HG03565 (cell line): ENCODE measurements at regions not wholly inside any gene's neighbourhood (a gene's known extent, or its start where the extent isn't known, plus 50 kb on each side); places are given as distances from the start of the nearest gene placed in this dataset.

Experiments
- ATAC-seq: cut with Tn5 transposase; IDR thresholded peaks from one replicate; pipeline ENCODE4 v1.9.1; 2021; ENCODE audit warnings: mild to moderate bottlenecking, moderate library complexity; ENCODE audit not compliant: unreplicated experiment

DNA sequence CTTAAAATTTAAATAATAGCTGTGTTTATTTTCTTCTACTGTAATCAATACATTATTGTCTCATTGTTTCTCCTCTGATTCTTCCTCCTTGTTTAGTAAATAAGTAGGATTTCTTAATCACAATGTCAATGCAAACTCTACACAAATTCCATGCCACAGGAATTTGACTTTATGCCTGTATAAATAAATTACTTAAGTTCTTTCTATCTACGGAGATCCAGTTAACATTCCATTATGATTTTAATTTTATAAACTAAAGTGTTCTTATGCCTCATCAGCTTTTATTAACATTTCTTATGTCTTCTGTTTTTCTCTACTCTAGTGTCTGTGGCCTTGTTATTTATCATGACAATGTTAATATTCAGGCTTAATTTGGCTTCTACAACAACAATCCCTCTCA is 1169.2 kb downstream of the GRIK2 start:
- ATAC-seq: no peak

GRCh38 chr6:102553214-102553613 is 1159.7 kb downstream of the GRIK2 start:
- no peak for ATAC-seq

GRCh38 chr6:102549221-102549874 is 1155.8 kb downstream of the GRIK2 start:
- ATAC-seq: no peak

GRCh38 chr6:102525336-102525735 is 1131.8 kb downstream of the GRIK2 start:
- ATAC-seq: no peak

DNA sequence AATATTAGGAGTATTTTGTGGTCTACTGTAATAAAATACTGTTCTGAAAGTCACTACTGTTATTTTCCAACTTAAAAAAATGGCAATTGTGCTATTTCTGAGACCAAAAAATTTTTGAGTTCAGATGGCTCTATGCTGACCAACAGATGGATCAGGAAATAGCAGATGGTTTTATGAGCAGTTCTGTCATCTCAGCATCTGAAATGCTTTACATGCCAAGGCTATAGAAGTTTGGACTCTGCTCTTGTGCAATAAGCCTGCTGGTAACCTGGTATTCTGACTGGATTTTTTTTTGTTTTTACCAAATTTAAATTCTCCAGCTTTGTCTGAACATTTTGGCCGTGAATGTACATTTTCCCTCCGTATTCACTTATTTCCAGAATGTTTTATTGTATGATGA is 1127.5 kb downstream of the GRIK2 start:
- no peak for ATAC-seq

GRCh38 chr6:102517506-102517905 is 1124.0 kb downstream of the GRIK2 start:
- no peak for ATAC-seq

DNA sequence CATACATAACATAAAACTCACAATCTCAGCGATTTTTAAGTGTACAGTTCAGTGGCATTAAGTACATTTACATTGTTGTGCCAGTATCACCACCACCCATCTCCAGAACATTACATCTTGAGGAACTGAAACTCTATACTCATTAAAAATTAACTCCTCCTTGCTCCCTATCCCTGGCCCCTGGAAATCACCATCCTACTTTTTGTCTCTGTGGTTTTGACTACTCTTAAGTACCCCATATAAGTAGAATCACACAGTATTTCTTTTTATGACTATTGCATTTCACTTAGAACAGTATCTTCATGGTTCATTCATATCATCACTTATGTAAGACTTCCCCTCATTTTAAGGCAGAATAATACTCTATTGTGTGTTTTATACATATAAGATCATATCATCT is 1108.1 kb downstream of the GRIK2 start:
- ATAC-seq: no peak

GRCh38 chr6:102494808-102495207 is 1101.3 kb downstream of the GRIK2 start:
- ATAC-seq: no peak

DNA sequence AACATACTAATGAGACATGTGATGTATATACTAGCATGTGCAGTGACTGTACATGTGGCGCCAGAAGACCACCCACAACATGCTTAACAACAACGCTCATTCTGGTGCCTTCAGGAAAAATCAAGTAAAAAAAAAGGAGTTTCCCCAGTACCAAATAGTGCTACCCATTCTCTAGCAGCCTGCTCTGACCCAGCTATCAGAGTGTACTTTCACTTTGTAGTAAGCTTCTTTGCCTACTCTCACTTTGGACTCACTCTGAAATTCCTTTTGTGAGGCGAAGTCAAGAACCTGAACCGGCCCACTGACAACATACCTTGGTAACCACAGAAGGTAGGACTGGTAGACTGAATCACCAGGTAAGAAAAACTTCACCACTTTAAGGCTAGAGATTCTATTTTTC is 1100.0 kb downstream of the GRIK2 start:
- no peak for ATAC-seq

- ATAC-seq: no peak
These were observed 1095.2 kb downstream of the GRIK2 start for GRCh38 chr6:102488729-102489128.

DNA sequence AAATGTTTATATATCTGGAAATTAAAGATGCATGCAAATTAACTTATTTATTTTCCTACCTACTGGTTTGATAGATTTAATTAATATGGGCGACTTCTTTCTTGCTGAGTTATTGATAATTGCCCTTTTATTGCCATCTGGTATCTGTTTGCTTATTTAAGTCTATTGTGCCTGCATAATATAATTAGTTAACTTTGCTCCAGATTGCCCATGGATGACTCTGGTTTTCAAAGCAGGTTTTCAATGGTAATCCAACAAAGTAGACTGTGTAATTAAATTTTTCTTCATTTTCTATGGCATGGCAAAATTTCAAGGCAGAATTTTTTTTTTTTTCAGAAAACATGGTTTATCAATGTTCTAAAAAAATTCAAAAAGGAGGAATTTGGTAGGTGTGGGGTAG is 1092.0 kb downstream of the GRIK2 start:
- ATAC-seq: no peak

- no peak for ATAC-seq
These were observed 1080.7 kb downstream of the GRIK2 start for GRCh38 chr6:102474041-102474807.

- no peak for ATAC-seq
These were observed 1065.5 kb downstream of the GRIK2 start for GRCh38 chr6:102458990-102459389.

- ATAC-seq: no peak
These were observed 1044.7 kb downstream of the GRIK2 start for GRCh38 chr6:102438171-102438570.

GRCh38 chr6:102417368-102417998 is 1024.0 kb downstream of the GRIK2 start:
- no peak for ATAC-seq

DNA sequence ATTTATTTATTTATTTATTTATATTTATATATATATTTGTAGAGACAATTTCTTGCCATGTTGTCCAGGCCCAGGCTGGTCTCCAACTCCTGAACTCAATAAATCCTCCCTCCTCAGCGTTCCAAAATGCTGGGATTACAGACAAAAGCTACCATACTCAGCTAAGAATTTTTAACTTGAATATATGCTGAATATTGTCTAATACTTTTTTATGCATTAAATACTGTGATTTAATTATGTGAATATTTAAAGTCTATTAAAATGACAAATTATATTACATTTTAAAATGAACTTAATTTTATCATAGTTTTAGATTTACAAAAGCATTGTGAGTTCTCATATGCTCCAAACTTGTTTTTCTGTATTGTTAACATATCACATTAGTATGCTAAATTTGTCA is 1022.4 kb downstream of the GRIK2 start:
- no peak for ATAC-seq

GRCh38 chr6:102411796-102412195 is 1018.3 kb downstream of the GRIK2 start:
- ATAC-seq: no peak

DNA sequence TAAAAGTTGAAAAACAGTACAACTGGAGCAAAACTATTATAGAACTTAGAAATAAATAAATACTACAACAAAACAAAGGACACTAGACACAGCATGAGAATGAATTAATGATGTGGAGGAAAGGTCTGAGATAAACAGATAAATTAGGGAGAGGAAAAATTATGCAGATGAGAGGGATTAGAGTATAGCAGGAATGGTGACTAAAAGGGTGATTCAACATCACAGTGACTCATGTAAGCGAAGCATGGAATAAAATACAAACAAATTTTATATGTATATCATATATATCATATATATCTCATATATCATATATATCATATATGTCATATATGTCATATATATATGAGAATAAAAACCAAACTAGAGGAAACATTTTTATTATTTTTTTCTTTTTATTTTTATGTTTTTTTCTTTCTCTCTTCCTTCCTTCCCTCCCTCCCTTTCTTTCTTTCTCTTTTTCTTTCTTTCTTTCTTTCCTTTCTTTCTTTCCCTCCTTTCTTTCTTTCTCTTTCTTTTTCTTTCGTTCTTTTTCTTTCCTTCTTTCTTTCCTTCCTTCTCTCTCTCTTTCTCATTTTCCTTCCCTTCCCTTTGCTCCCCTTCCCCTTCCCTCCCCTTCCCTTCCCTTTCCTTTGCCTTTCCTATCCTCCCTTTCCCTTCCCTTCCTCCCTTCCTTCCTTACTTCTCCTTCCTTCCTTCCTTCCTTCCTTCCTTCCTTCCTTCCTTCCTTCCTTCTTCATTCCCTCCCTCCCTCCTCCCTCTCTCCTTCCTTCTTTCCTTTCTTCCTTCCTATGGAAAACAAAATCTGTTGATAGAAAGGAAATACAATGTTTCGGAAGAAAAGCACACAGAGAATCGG is 1014.6 kb downstream of the GRIK2 start:
- no peak for ATAC-seq

DNA sequence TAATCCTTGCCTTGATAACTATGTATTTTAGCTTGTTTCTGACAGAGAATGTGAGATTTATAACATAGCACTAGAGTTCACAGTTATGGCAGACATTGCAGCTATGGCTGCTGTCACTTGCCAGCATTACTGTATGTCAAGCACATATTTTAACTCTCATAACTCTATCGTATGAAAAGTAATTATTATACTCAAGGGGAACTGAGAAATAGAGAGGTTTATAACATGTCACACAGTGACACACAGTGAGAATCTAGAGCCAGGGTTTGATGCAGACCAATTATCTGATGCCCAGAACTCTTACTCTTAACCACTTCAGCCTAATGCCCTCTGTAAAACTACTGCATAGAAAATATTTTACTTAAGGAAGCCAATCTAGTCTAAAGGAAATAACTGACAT is 1012.4 kb downstream of the GRIK2 start:
- no peak for ATAC-seq

GRCh38 chr6:102402635-102403329 is 1009.3 kb downstream of the GRIK2 start:
- ATAC-seq: no peak
